WTC11 (cell line): ENCODE measurements at regions not wholly inside any gene's neighbourhood (a gene's known extent, or its start where the extent isn't known, plus 50 kb on each side); places are given as distances from the start of the nearest gene placed in this dataset.

Experiments used
- ATAC-seq: fragments of 200-7000 bp; cut with Tn5 transposase; 2 replicates; pipeline ENCODE4 v1.10.0; 2021; ENCODE audit warnings: mild to moderate bottlenecking, moderate library complexity
- CTCF ChIA-PET: fragments of 300-600 bp; sonication (Branson Sonifier 250); formaldehyde crosslinking; loops from one replicate; lab custom pipeline; 2021; ENCODE audit warnings: antibody characterized with exemption; lab: Charles Lee
- POLR2A ChIA-PET: fragments of 350-600 bp; sonication (Branson Sonifier 250); formaldehyde crosslinking; loops from one replicate; lab custom pipeline; 2021; ENCODE audit warnings: antibody characterized with exemption; lab: Charles Lee
- DNase-seq: peaks from one replicate; pipeline ENCODE4 v3.0.0; 2021; ENCODE audit warnings: low spot score
- H3K27ac Mint-ChIP-seq: 2 replicates; pipeline ENCODE4 v1.8.0; 2021; ENCODE audit warnings: mixed read lengths
- H3K27me3 Mint-ChIP-seq: 2 replicates; pipeline ENCODE4 v1.8.0; 2021; ENCODE audit warnings: low read depth, mild to moderate bottlenecking, moderate library complexity, mixed read lengths
- H3K36me3 Mint-ChIP-seq: 2 replicates; pipeline ENCODE4 v1.8.0; 2021; ENCODE audit warnings: mixed read lengths
- H3K4me1 Mint-ChIP-seq: 2 replicates; pipeline ENCODE4 v1.8.0; 2022; ENCODE audit warnings: mixed read lengths
- H3K4me3 Mint-ChIP-seq: 2 replicates; pipeline ENCODE4 v1.8.0; 2021; ENCODE audit warnings: mild to moderate bottlenecking, moderate library complexity, mixed read lengths
- H3K9me3 Mint-ChIP-seq: 2 replicates; pipeline ENCODE4 v1.8.0; 2021; ENCODE audit warnings: mixed read lengths
- AR ChIP-seq: fragments of 250-450 bp; sonication (Bioruptor Pico); IDR thresholded peaks from 2 replicates; pipeline ENCODE4 v1.9.0; 2021; ENCODE audit warnings: mild to moderate bottlenecking
- CDX4 ChIP-seq: fragments of 250-450 bp; sonication (Bioruptor Pico); IDR thresholded peaks from 2 replicates; pipeline ENCODE4 v1.9.0; 2021; ENCODE audit warnings: moderate library complexity, mild to moderate bottlenecking, inconsistent platforms, borderline replicate concordance
- E2F5 ChIP-seq: sonication (generic); formaldehyde crosslinking; IDR thresholded peaks from 2 replicates; pipeline ENCODE4 v1.8.1; 2022; ENCODE audit warnings: mild to moderate bottlenecking, moderate library complexity, missing genetic modification reagents
- EMX1 ChIP-seq: fragments of 250-450 bp; sonication (Bioruptor Pico); IDR thresholded peaks from 2 replicates; pipeline ENCODE4 v1.8.0; 2021; ENCODE audit warnings: mild to moderate bottlenecking
- ETV6 ChIP-seq: sonication (generic); formaldehyde crosslinking; IDR thresholded peaks from 2 replicates; pipeline ENCODE4 v1.8.1; 2022; ENCODE audit warnings: mild to moderate bottlenecking, missing genetic modification reagents
- GRHL2 ChIP-seq: fragments of 250-450 bp; sonication (Bioruptor Pico); IDR thresholded peaks from 2 replicates; pipeline ENCODE4 v1.8.0; 2022; ENCODE audit warnings: mild to moderate bottlenecking, moderate library complexity; ENCODE audit not compliant: insufficient replicate concordance, severe bottlenecking
- GTF2I ChIP-seq: fragments of 250-450 bp; sonication (Bioruptor Pico); conservative IDR thresholded peaks from 2 replicates; pipeline ENCODE4 v1.4.0; 2021; ENCODE audit warnings: mild to moderate bottlenecking
- NFYB ChIP-seq: sonication (generic); formaldehyde crosslinking; conservative IDR thresholded peaks from 2 replicates; pipeline ENCODE4 v1.8.0; 2022; ENCODE audit warnings: low read depth, missing genetic modification reagents
- NR2C2 ChIP-seq: sonication (generic); formaldehyde crosslinking; IDR thresholded peaks from 2 replicates; pipeline ENCODE4 v1.8.0; 2022; ENCODE audit warnings: mild to moderate bottlenecking, missing genetic modification reagents
- NR3C1 ChIP-seq: sonication (generic); formaldehyde crosslinking; conservative IDR thresholded peaks from 2 replicates; pipeline ENCODE4 v1.8.1; 2023; ENCODE audit warnings: low read depth, mild to moderate bottlenecking, missing genetic modification reagents
- PREB ChIP-seq: sonication (generic); formaldehyde crosslinking; IDR thresholded peaks from 2 replicates; pipeline ENCODE4 v1.8.1; 2022; ENCODE audit warnings: mild to moderate bottlenecking, missing genetic modification reagents, moderate library complexity, borderline replicate concordance
- SMAD4 ChIP-seq: sonication (generic); formaldehyde crosslinking; IDR thresholded peaks from 2 replicates; pipeline ENCODE4 v1.8.0; 2022; ENCODE audit warnings: mild to moderate bottlenecking, missing genetic modification reagents
- ZNF121 ChIP-seq: sonication (generic); formaldehyde crosslinking; IDR thresholded peaks from 2 replicates; pipeline ENCODE4 v1.8.0; 2023; ENCODE audit warnings: missing genetic modification reagents
- ZNF425 ChIP-seq: fragments of 250-450 bp; sonication (Bioruptor Pico); conservative IDR thresholded peaks from 2 replicates; pipeline ENCODE4 v1.9.0; 2021; ENCODE audit warnings: mild to moderate bottlenecking

- H3K27me3 Mint-ChIP-seq = no peaks in the 10 kb centered on the region
- ATAC-seq (no peak), DNase-seq (no peak)
- H3K4me1 Mint-ChIP-seq = peaks cover 8% of the 10 kb centered on the region
- ChIA-PET CTCF (interaction anchor here (0.9 to 4.1 kb wide), 3 partner anchors 12 to 54 kb away, joined by 3 to 20 read pairs (median 16); no protein-coding TSS in a partner anchor), POLR2A (no interaction called here)
- no peak overlapping the region for H3K4me3 Mint-ChIP-seq
- peaks cover 2% of the 10 kb centered on the region for H3K36me3 Mint-ChIP-seq
- TF ChIP-seq CDX4 (CRISPR knock-in tag) (no peak), E2F5 (no peak), NFYB (no peak), EMX1 (CRISPR knock-in tag) (no peak)
- TF ChIP-seq, all 79 proteins: peak for 0
- no peaks in the 10 kb centered on the region for H3K9me3 Mint-ChIP-seq
- no peak overlapping the region for H3K27ac Mint-ChIP-seq
Measured at GRCh38 chr20:3304456-3304855, 65.5 kb upstream of the SLC4A11 start.

- Mint-ChIP-seq H3K9me3 (no peaks in the 10 kb centered on the region), H3K27me3 (no peaks in the 10 kb centered on the region), H3K36me3 (peaks cover 11% of the 10 kb centered on the region), H3K27ac (no peak overlapping the region; the same call in 1 of the 2 replicates), H3K4me3 (no peak overlapping the region), H3K4me1 (peaks cover 7% of the 10 kb centered on the region)
- DNase-seq (no peak), ATAC-seq (no peak)
- ChIA-PET CTCF (no interaction called here), POLR2A (no interaction called here)
- TF ChIP-seq ZNF425 (CRISPR knock-in tag) = no peak
- TF ChIP-seq GRHL2 (CRISPR knock-in tag) = no peak
- TF ChIP-seq ZNF121 (CRISPR knock-in tag) = no peak
- no peak for TF ChIP-seq NR2C2 (CRISPR knock-in tag)
- TF ChIP-seq PREB (CRISPR knock-in tag) = no peak
- no peak for TF ChIP-seq NR3C1 (CRISPR knock-in tag)
- TF ChIP-seq ETV6 = no peak
- TF ChIP-seq AR (CRISPR knock-in tag) = no peak
Measured at GRCh38 chr20:3297079-3297378, 58.0 kb upstream of the SLC4A11 start.

GRCh38 chr20:3296261-3297078 lies 57.5 kb upstream of the SLC4A11 start:
- POLR2A ChIA-PET = no interaction called here
- ATAC-seq = no peak
- peaks cover 11% of the 10 kb centered on the region for H3K36me3 Mint-ChIP-seq

More at GRCh38 chr20:3296261-3297078, 57.5 kb upstream of the SLC4A11 start:
- CTCF ChIA-PET = no interaction called here
- peak; percentile 64 for TF ChIP-seq ZNF121 (CRISPR knock-in tag)
- peak; percentile 84 for TF ChIP-seq GTF2I (CRISPR knock-in tag)
- no peak for TF ChIP-seq SMAD4 (CRISPR knock-in tag)
- Mint-ChIP-seq H3K4me1 (peaks cover 7% of the 10 kb centered on the region), H3K4me3 (no peak overlapping the region), H3K27ac (no peak overlapping the region; the same call in 1 of the 2 replicates), H3K9me3 (no peaks in the 10 kb centered on the region), H3K27me3 (no peaks in the 10 kb centered on the region)
- no peak for DNase-seq
